ENCODE measurements at regions not wholly inside any gene's neighbourhood (a gene's known extent, or its start where the extent isn't known, plus 50 kb on each side); places are given as distances from the start of the nearest gene placed in this dataset.

GRCh38 chr4:125811892-125812291 is 497.1 kb downstream of the FAT4 start:
- H3K27ac ChIP-seq: no peak overlapping the region
- no peak for TF ChIP-seq ZFX (IDR thresholded peaks at IDR 0.05; ENCODE audit: borderline replicate concordance)
- TF ChIP-seq, protein P1, sequence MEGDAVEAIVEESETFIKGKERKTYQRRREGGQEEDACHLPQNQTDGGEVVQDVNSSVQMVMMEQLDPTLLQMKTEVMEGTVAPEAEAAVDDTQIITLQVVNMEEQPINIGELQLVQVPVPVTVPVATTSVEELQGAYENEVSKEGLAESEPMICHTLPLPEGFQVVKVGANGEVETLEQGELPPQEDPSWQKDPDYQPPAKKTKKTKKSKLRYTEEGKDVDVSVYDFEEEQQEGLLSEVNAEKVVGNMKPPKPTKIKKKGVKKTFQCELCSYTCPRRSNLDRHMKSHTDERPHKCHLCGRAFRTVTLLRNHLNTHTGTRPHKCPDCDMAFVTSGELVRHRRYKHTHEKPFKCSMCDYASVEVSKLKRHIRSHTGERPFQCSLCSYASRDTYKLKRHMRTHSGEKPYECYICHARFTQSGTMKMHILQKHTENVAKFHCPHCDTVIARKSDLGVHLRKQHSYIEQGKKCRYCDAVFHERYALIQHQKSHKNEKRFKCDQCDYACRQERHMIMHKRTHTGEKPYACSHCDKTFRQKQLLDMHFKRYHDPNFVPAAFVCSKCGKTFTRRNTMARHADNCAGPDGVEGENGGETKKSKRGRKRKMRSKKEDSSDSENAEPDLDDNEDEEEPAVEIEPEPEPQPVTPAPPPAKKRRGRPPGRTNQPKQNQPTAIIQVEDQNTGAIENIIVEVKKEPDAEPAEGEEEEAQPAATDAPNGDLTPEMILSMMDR (IDR thresholded peaks at IDR 0.05): no peak

DNA sequence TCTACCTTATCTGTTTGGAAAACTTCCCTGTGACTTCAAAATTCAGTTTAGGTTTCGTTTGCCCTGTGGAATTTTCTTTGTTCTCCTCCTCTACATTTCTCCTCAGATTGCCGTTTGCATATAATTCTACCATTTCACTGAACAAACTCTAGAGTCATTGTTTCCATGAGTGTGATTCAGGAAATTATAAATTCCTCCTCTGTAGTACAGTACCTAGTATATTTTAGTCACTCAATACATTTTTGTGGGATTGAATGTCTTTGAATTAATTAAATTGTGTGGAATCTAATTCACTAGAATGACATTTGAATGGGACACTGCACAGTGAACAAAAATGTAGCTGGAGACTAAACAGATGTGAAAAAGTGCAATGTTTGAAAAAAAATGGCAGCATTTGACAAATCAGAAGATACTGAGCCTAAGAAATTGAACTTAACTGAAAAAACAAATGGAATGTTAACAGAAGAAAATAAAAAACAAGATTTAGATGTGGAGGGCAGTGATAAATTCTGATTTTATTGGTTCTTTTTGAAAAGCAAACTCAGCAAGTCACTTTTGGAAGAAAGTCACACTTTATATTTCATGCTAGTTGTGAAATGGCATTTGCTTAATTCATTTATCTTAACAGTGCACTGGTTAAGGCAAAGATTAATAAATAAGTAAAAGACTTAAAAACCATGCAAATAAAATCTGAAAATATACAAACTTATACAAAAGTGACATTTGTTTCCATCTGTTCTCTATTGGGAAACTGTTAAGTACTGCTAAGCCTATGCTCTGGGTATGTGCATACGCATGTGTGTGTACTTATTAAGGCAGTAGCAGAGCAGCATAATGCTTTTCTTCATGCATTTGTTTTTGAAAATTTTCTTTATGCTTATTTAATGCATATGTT is 512.3 kb downstream of the FAT4 start:
- no peak for TF ChIP-seq ZFX (IDR thresholded peaks at IDR 0.05; ENCODE audit: borderline replicate concordance)
- TF ChIP-seq, protein P1 (IDR thresholded peaks at IDR 0.05): no peak
- no peak overlapping the region for H3K27ac ChIP-seq

DNA sequence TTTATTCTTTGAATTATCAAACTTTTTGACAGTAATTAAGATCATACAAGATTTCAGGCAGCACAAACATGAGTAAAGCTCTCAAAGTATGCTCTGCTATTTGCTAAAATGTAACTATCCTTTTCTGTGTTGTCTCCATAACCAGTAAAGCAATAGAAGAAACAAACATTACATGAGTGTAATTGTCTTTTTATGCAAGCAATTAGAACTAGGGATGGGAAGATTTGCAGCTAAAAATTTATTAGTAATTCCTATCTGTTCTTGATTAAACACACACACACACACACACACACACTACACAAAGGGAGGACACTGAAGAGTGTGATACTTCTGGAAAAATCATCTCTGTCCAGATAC is 512.9 kb downstream of the FAT4 start:
- no peak overlapping the region for H3K27ac ChIP-seq
- no peak for TF ChIP-seq ZFX (IDR thresholded peaks at IDR 0.05; ENCODE audit: borderline replicate concordance)
- TF ChIP-seq, protein P1 (IDR thresholded peaks at IDR 0.05): no peak

GRCh38 chr4:125828346-125828745 is 513.6 kb downstream of the FAT4 start:
- TF ChIP-seq, protein P1 (IDR thresholded peaks at IDR 0.05): no peak
- no peak for TF ChIP-seq ZFX (IDR thresholded peaks at IDR 0.05; ENCODE audit: borderline replicate concordance)
- no peak overlapping the region for H3K27ac ChIP-seq

- no peak for TF ChIP-seq ZFX (IDR thresholded peaks at IDR 0.05; ENCODE audit: borderline replicate concordance)
- TF ChIP-seq, protein P1 (IDR thresholded peaks at IDR 0.05): no peak
- H3K27ac ChIP-seq: no peak overlapping the region
Observed at GRCh38 chr4:125832161-125832560, 517.4 kb downstream of the FAT4 start.

- no peak overlapping the region for H3K27ac ChIP-seq
- no peak for TF ChIP-seq ZFX (IDR thresholded peaks at IDR 0.05; ENCODE audit: borderline replicate concordance)
- TF ChIP-seq, protein P1 (IDR thresholded peaks at IDR 0.05): no peak
Observed at GRCh38 chr4:125836597-125837195, 521.9 kb downstream of the FAT4 start.

Data from 22Rv1 (cell line).